Dermis microvascular lymphatic vessel endothelial cell (primary cell): ENCODE measurements at regions not wholly inside any gene's neighbourhood (a gene's known extent, or its start where the extent isn't known, plus 50 kb on each side); places are given as distances from the start of the nearest gene placed in this dataset.

Source experiments
- DNase-seq, 2 donors: peaks; one replicate each; pipeline versions ENCODE4 v3.0.0 to v3.0.0-alpha.2; 2010; ENCODE audit warnings: low read depth in 2 of 2

- no peak for DNase-seq
These were observed 454.0 kb upstream of the ZMIZ1 start for GRCh38 chr10:78614744-78615143.

GRCh38 chr10:78616125-78616695 lies 452.6 kb upstream of the ZMIZ1 start:
- no peak for DNase-seq

GRCh38 chr10:78617115-78617514 lies 451.7 kb upstream of the ZMIZ1 start:
- no peak for DNase-seq

- DNase-seq = no peak
These were observed 451.1 kb upstream of the ZMIZ1 start for GRCh38 chr10:78617631-78618030.

- DNase-seq = no peak
These were observed 450.7 kb upstream of the ZMIZ1 start for GRCh38 chr10:78618050-78618449.

- DNase-seq = no peak
These were observed 449.5 kb upstream of the ZMIZ1 start for GRCh38 chr10:78619115-78619851.

GRCh38 chr10:78619896-78620295 lies 448.9 kb upstream of the ZMIZ1 start:
- no peak for DNase-seq

GRCh38 chr10:78620985-78621799 lies 447.6 kb upstream of the ZMIZ1 start:
- peak; percentile 39 to 65 for DNase-seq

GRCh38 chr10:78623578-78624215 lies 445.1 kb upstream of the ZMIZ1 start:
- DNase-seq = no peak

GRCh38 chr10:78624791-78625190 lies 444.0 kb upstream of the ZMIZ1 start:
- no peak for DNase-seq

- DNase-seq = no peak
These were observed 442.3 kb upstream of the ZMIZ1 start for GRCh38 chr10:78626471-78626870.

- no peak for DNase-seq
These were observed 441.4 kb upstream of the ZMIZ1 start for GRCh38 chr10:78627254-78627795.

- no peak for DNase-seq
These were observed 439.8 kb upstream of the ZMIZ1 start for GRCh38 chr10:78628976-78629375.

GRCh38 chr10:78629773-78630172 lies 439.0 kb upstream of the ZMIZ1 start:
- no peak for DNase-seq

- no peak for DNase-seq
These were observed 437.6 kb upstream of the ZMIZ1 start for GRCh38 chr10:78630944-78631838.

- no peak for DNase-seq
These were observed 434.4 kb upstream of the ZMIZ1 start for GRCh38 chr10:78634389-78634815.

GRCh38 chr10:78634835-78635234 lies 433.9 kb upstream of the ZMIZ1 start:
- no peak for DNase-seq

GRCh38 chr10:78639629-78640028 lies 429.1 kb upstream of the ZMIZ1 start:
- DNase-seq = no peak

- DNase-seq = no peak
These were observed 427.8 kb upstream of the ZMIZ1 start for GRCh38 chr10:78640796-78641636.

- no peak for DNase-seq
These were observed 427.1 kb upstream of the ZMIZ1 start for GRCh38 chr10:78641693-78642092.
